MM.1S (cell line): ENCODE measurements at regions not wholly inside any gene's neighbourhood (a gene's known extent, or its start where the extent isn't known, plus 50 kb on each side); places are given as distances from the start of the nearest gene placed in this dataset.

Source experiments
- CTCF ChIP-seq: fragments of 300-600 bp; sonication (generic); IDR thresholded peaks from 2 replicates; pipeline ENCODE4 v1.5.1; 2016; ENCODE audit warnings: antibody characterized with exemption, low read length, mixed read lengths
- EZH2 ChIP-seq: fragments of 300-600 bp; sonication (generic); optimal IDR thresholded peaks from 2 replicates; pipeline ENCODE3; 2017; ENCODE audit warnings: low read depth, mild to moderate bottlenecking, antibody characterized with exemption, low read length, mixed read lengths

- TF ChIP-seq CTCF: no peak
- no peak for TF ChIP-seq EZH2
Observed at GRCh38 chr14:65352964-65353530, 59.5 kb upstream of the FUT8 start.
